ENCODE measurements at regions not wholly inside any gene's neighbourhood (a gene's known extent, or its start where the extent isn't known, plus 50 kb on each side); places are given as distances from the start of the nearest gene placed in this dataset.

DNA sequence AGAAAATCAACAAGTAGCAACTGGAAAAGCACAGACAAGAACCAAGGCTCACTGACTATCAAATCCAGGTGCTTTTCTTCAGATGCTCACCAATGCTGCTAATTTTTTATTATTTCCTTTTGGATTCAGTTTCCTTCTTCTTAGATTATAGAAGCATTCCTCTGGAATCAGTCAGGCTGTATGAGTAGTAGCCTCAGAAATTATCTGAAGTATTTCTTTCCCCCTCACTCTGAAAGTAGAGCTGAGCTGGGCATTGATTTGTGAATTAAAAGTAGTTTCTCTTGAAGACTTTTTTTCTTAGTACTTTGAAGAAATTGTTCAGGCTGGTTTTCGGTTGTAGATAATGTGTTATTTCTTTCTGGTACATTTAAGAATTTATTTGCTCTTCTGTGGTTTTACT lies 273.7 kb downstream of the NOL4 start:
- no peak for DNase-seq (ENCODE audit: low read depth, low spot score)
- dilution Hi-C loops (cut with MboI; ENCODE audit: extremely low pct_ligation_motif_present, low sequenced_read_pairs) (no loop called here), intact Hi-C loops (cut with micrococcal nuclease) (no loop called here)
- TF ChIP-seq GATA2 (IDR thresholded peaks at IDR 0.05; ENCODE audit: insufficient read depth, insufficient read length, low read depth, low read length) (no peak), CTCF (IDR thresholded peaks at IDR 0.05; ENCODE audit: extremely low read depth in 1 of 2, insufficient read depth in 1 of 2, low read depth in 1 of 2, low read length in 2 of 2) (no peak), POLR2A (IDR thresholded peaks at IDR 0.05; ENCODE audit: low read depth, low read length) (no peak), POLR2AphosphoS5 (IDR thresholded peaks at IDR 0.05; ENCODE audit: insufficient read depth, low read depth, low read length) (no peak), MYC (IDR thresholded peaks at IDR 0.05; ENCODE audit: low read depth, low read length) (no peak), MAX (IDR thresholded peaks at IDR 0.05; ENCODE audit: insufficient read depth, insufficient read length) (no peak), FOS (IDR thresholded peaks at IDR 0.05; ENCODE audit: borderline replicate concordance, insufficient read depth, low read length) (no peak), JUN (IDR thresholded peaks at IDR 0.05; ENCODE audit: borderline replicate concordance, insufficient read depth, insufficient read length, low read depth) (no peak), EZH2 (IDR thresholded peaks at IDR 0.05; ENCODE audit: borderline replicate concordance, low read depth, low read length, severe bottlenecking) (no peak)
- no TSS peak for BruUV-seq (replicated peaks)
- H3K9ac ChIP-seq (replicated peaks; ENCODE audit: extremely low read depth, insufficient read depth, low read length): no peak overlapping the region
- no peaks in the 10 kb centered on the region for H4K20me1 ChIP-seq (replicated peaks; ENCODE audit: control insufficient read depth, extremely low read depth, insufficient read depth, low read length)
- ChIA-PET CTCF (interaction anchor here (1.3 kb wide), 1 partner anchor 172 kb away, joined by 3 read pairs; no protein-coding TSS in a partner anchor), POLR2A (no interaction called here)
- H3K27me3 ChIP-seq (ENCODE audit: control insufficient read depth in 2 of 2, insufficient read depth in 2 of 2, low read length in 2 of 2): no peaks in the 10 kb centered on the region
- H3K4me2 ChIP-seq (ENCODE audit: insufficient read depth, low read length): no peak overlapping the region
- no peaks in the 10 kb centered on the region for H3K79me2 ChIP-seq (ENCODE audit: control insufficient read depth, insufficient read depth, low read length)
- no peaks in the 10 kb centered on the region for H3K4me1 ChIP-seq (ENCODE audit: control insufficient read depth, extremely low read depth, insufficient read depth, low read length)
- no peak for FAIRE-seq
- H3K27ac ChIP-seq (ENCODE audit: insufficient read depth, low read depth, low read length): no peak overlapping the region
- H2AFZ ChIP-seq (ENCODE audit: low read depth, low read length): no peak overlapping the region
- H3K9me1 ChIP-seq (replicated peaks; ENCODE audit: control insufficient read depth, extremely low read depth, insufficient read depth, low read length): no peaks in the 10 kb centered on the region
- no peak overlapping the region for H3K4me3 ChIP-seq (replicated peaks in 1 of 3; ENCODE audit: insufficient read depth in 1 of 3, low read depth in 1 of 3, low read length in 3 of 3)
- no peaks in the 10 kb centered on the region for H3K36me3 ChIP-seq (ENCODE audit: control insufficient read depth in 2 of 2, extremely low read depth in 1 of 2, insufficient read depth in 2 of 2, low read length in 2 of 2)
- H3K9me3 ChIP-seq (replicated peaks; ENCODE audit: control insufficient read depth, insufficient read depth, low read length): no peaks in the 10 kb centered on the region

Measured in endothelial cell of umbilical vein (primary cell).